ENCODE measurements at regions not wholly inside any gene's neighbourhood (a gene's known extent, or its start where the extent isn't known, plus 50 kb on each side); places are given as distances from the start of the nearest gene placed in this dataset.

GRCh38 chr6:147063469-147064031 is 140.7 kb upstream of the STXBP5 start:
- TF ChIP-seq CTCF (IDR thresholded peaks at IDR 0.05) (no peak), POLR2A (IDR thresholded peaks at IDR 0.05) (no peak)

All from ovary (tissue), 3 donors.